B cell (primary cell): ENCODE measurements at regions not wholly inside any gene's neighbourhood (a gene's known extent, or its start where the extent isn't known, plus 50 kb on each side); places are given as distances from the start of the nearest gene placed in this dataset.
A peak's percentile ranks its signal among the peaks of the same experiment; 100 is the strongest.

Experiments
- ATAC-seq: fragments of 200-7000 bp; cut with Tn5 transposase; one replicate; pipeline ENCODE4 v1.10.0; 2021; ENCODE audit warnings: low read depth, mild to moderate bottlenecking, moderate number of reproducible peaks, moderate library complexity
- CTCF ChIA-PET: fragments of 350-600 bp; sonication (Branson Sonifier 250); formaldehyde crosslinking; loops from one replicate; lab custom pipeline; 2021; ENCODE audit warnings: antibody characterized with exemption, inconsistent platforms; lab: Charles Lee
- POLR2A ChIA-PET: fragments of 350-600 bp; sonication (Branson Sonifier 250); formaldehyde crosslinking; loops from one replicate; lab custom pipeline; 2021; ENCODE audit warnings: antibody characterized with exemption; lab: Charles Lee
- DNase-seq: peaks from one replicate; pipeline ENCODE4 v3.0.0; 2013
- H2AFZ ChIP-seq: 2 replicates; pipeline ENCODE4 v1.6.1; 2012; ENCODE audit warnings: mild to moderate bottlenecking, low read depth, low read length; ENCODE audit not compliant: insufficient read depth, poor library complexity, severe bottlenecking
- H3K27ac ChIP-seq, 2 donors: 1 replicate in 1 of 2; 2 replicates in 1 of 2; pipeline ENCODE4 v1.5.1; 2012 to 2013; ENCODE audit warnings: low read length in 2 of 2, mild to moderate bottlenecking in 2 of 2, moderate library complexity in 1 of 2
- H3K27me3 ChIP-seq, 4 experiments: fragments of 200-600 bp in 1 of 4; sonication (generic) in 1 of 4; replicated peaks in 1 of 4; 1 replicate in 2 of 4; 2 replicates in 2 of 4; pipeline versions ENCODE4 v1.6.1 to v1.7.0; 2013 to 2016; ENCODE audit warnings: low read length in 3 of 4, mild to moderate bottlenecking in 2 of 4, mixed read lengths in 1 of 4, moderate library complexity in 1 of 4; ENCODE audit not compliant: insufficient read depth in 4 of 4, control insufficient read depth in 3 of 4; ENCODE audit errors: control extremely low read depth in 1 of 4
- H3K36me3 ChIP-seq, 2 experiments: replicated peaks in 1 of 2; 1 replicate in 1 of 2; 2 replicates in 1 of 2; pipeline versions ENCODE4 v1.6.1 to v1.7.1; 2013; ENCODE audit warnings: low read length in 1 of 2; ENCODE audit not compliant: insufficient read depth in 2 of 2, control insufficient read depth in 1 of 2; ENCODE audit errors: control extremely low read depth in 1 of 2, extremely low read depth in 1 of 2
- H3K4me1 ChIP-seq, 2 donors: fragments of 200-600 bp in 1 of 2; sonication (generic) in 1 of 2; 1 replicate in 1 of 2; 2 replicates in 1 of 2; pipeline versions ENCODE4 v1.5.1 to v1.6.1; 2013 to 2017; ENCODE audit warnings: low read length in 2 of 2; ENCODE audit not compliant: control insufficient read depth in 2 of 2, insufficient read depth in 2 of 2
- H3K4me2 ChIP-seq: replicated peaks from 2 replicates; pipeline ENCODE3; 2012; ENCODE audit warnings: mild to moderate bottlenecking, low read depth, low read length; ENCODE audit not compliant: poor library complexity, severe bottlenecking
- H3K4me3 ChIP-seq, 5 experiments: fragments of 200-600 bp in 1 of 5; sonication (generic) in 1 of 5; 1 replicate in 3 of 5; 2 replicates in 2 of 5; pipeline versions ENCODE4 v1.5.1 to v1.7.0; 2011 to 2016; ENCODE audit warnings: low read length in 4 of 5, mild to moderate bottlenecking in 4 of 5, low read depth in 2 of 5, control low read depth in 1 of 5, moderate library complexity in 1 of 5; ENCODE audit not compliant: insufficient read depth in 1 of 5; ENCODE audit errors: control extremely low read depth in 1 of 5, extremely low read depth in 1 of 5
- H3K79me2 ChIP-seq: fragments of 200-600 bp; sonication (generic); one replicate; pipeline ENCODE4 v1.6.0; 2016; ENCODE audit warnings: low read length; ENCODE audit not compliant: control insufficient read depth, insufficient read depth
- H3K9ac ChIP-seq: fragments of 200-600 bp; sonication (generic); 2 replicates; pipeline ENCODE4 v1.6.1; 2017; ENCODE audit warnings: mild to moderate bottlenecking, low read length, moderate library complexity
- H3K9me3 ChIP-seq, 3 donors: one replicate each; pipeline versions ENCODE4 v1.6.1 to v1.7.1; 2013; ENCODE audit warnings: low read length in 2 of 3; ENCODE audit not compliant: control insufficient read depth in 2 of 3, insufficient read depth in 1 of 3; ENCODE audit errors: control extremely low read depth in 1 of 3
- H4K20me1 ChIP-seq: 2 replicates; pipeline ENCODE4 v1.6.0; 2012; ENCODE audit warnings: mild to moderate bottlenecking, low read length; ENCODE audit not compliant: insufficient read depth, control insufficient read depth, poor library complexity, severe bottlenecking
- H3K27ac Mint-ChIP-seq: one replicate; pipeline ENCODE4 v1.8.0; 2021; ENCODE audit warnings: mixed read lengths
- H3K27me3 Mint-ChIP-seq: one replicate; pipeline ENCODE4 v1.8.0; 2021; ENCODE audit warnings: mixed read lengths
- H3K4me1 Mint-ChIP-seq: one replicate; pipeline ENCODE4 v1.8.0; 2021; ENCODE audit warnings: mixed read lengths
- H3K4me3 Mint-ChIP-seq: one replicate; pipeline ENCODE4 v1.8.0; 2021; ENCODE audit warnings: mixed read lengths
- H3K9me3 Mint-ChIP-seq: one replicate; pipeline ENCODE4 v1.8.0; 2022; ENCODE audit warnings: mixed read lengths; ENCODE audit not compliant: insufficient read depth
- CTCF ChIP-seq: fragments of 200-600 bp; IDR thresholded peaks from one replicate; pipeline ENCODE4 v1.8.0; 2022; ENCODE audit warnings: antibody characterized with exemption, mild to moderate bottlenecking
- EZH2 ChIP-seq: IDR thresholded peaks from 2 replicates; pipeline ENCODE4 v1.6.1; 2012; ENCODE audit warnings: borderline replicate concordance, low read depth, mild to moderate bottlenecking, moderate library complexity, low read length; ENCODE audit not compliant: insufficient read depth, poor library complexity, severe bottlenecking
- WGBS: methylation state at CpG from one replicate; pipeline ENCODE4 v1.1.5; 2013; ENCODE audit warnings: missing lambda C conversion rate; ENCODE audit not compliant: insufficient coverage; 5-methylcytosine and 5-hydroxymethylcytosine counted together
- intact Hi-C: fragments of 100-400 bp; cut with micrococcal nuclease; formaldehyde crosslinking; loops from one replicate; pipeline ENCODE4 v1.10.0; 2022

GRCh38 chr12:89791286-89791685 is 82.6 kb upstream of the ATP2B1 start:
- Mint-ChIP-seq H3K4me3 (no peak overlapping the region), H3K27me3 (no peaks in the 10 kb centered on the region), H3K27ac (no peak overlapping the region), H3K4me1 (peaks cover 27% of the 10 kb centered on the region), H3K9me3 (no peaks in the 10 kb centered on the region)
- Histone ChIP-seq H3K9ac (no peak overlapping the region), H3K9me3 (peaks cover 0 to 12% (median 11%) of the 10 kb centered on the region in 3 donors), H3K79me2 (no peaks in the 10 kb centered on the region), H4K20me1 (no peaks in the 10 kb centered on the region), H3K27me3 (no peaks in the 10 kb centered on the region), H2AFZ (no peak overlapping the region), H3K4me1 (peaks cover 11% of the 10 kb centered on the region in 2 donors), H3K4me3 (no peak overlapping the region), H3K4me2 (no peak overlapping the region), H3K36me3 (no peaks in the 10 kb centered on the region), H3K27ac (no peak overlapping the region)
- intact Hi-C loops: loop anchor here (5.0 to 10.0 kb wide), 2 partner anchors 54 to 69 kb away; no protein-coding TSS in a partner anchor
- WGBS: 100% methylated on average over 2 of the region's 2 CpGs
- DNase-seq (no peak), ATAC-seq (no peak)
- CTCF ChIA-PET: no interaction called here
- no peak for TF ChIP-seq EZH2
- no peak for TF ChIP-seq CTCF
- POLR2A ChIA-PET: no interaction called here

GRCh38 chr12:89789862-89790261 is 81.2 kb upstream of the ATP2B1 start:
- H3K27me3 ChIP-seq: no peaks in the 10 kb centered on the region
- H3K27me3 Mint-ChIP-seq: no peaks in the 10 kb centered on the region
- CTCF ChIA-PET: no interaction called here
- peak overlapping the region; percentile 32 to 58 for H3K27ac ChIP-seq
- TF ChIP-seq CTCF (no peak), EZH2 (no peak)
- H3K4me3 ChIP-seq: no peak overlapping the region
- peaks cover 0 to 25% (median 17%) of the 10 kb centered on the region in 3 donors for H3K9me3 ChIP-seq
- no peaks in the 10 kb centered on the region for H3K79me2 ChIP-seq
- H3K36me3 ChIP-seq: no peaks in the 10 kb centered on the region
- no peaks in the 10 kb centered on the region for H3K9me3 Mint-ChIP-seq
- H4K20me1 ChIP-seq: no peaks in the 10 kb centered on the region
- peaks cover 27% of the 10 kb centered on the region for H3K4me1 Mint-ChIP-seq
- H3K4me3 Mint-ChIP-seq: peak overlapping the region; percentile 62
- peaks cover 11% of the 10 kb centered on the region in 2 donors for H3K4me1 ChIP-seq
- intact Hi-C loops: loop anchor here (1.0 to 10.0 kb wide), 5 partner anchors 29 to 81 kb away; no protein-coding TSS in a partner anchor
- DNase-seq (peak; percentile 83), ATAC-seq (peak; percentile 95)
- peak overlapping the region; percentile 81 for H3K27ac Mint-ChIP-seq
- peak overlapping the region; percentile 64 for H3K4me2 ChIP-seq
- POLR2A ChIA-PET: no interaction called here
- no CpG with 5 or more reads among the region's 1 CpG for WGBS
- H2AFZ ChIP-seq: no peak overlapping the region
- H3K9ac ChIP-seq: no peak overlapping the region
